ENCODE measurements at regions not wholly inside any gene's neighbourhood (a gene's known extent, or its start where the extent isn't known, plus 50 kb on each side); places are given as distances from the start of the nearest gene placed in this dataset.

GRCh38 chr6:40885139-40885774 is 153.8 kb downstream of the UNC5CL start:
- no peak for TF ChIP-seq CTCF (IDR thresholded peaks at IDR 0.05)
- H3K27ac ChIP-seq = no peak overlapping the region
- intact Hi-C loops (cut with DNase I) = no loop called here
- H3K36me3 ChIP-seq = no peaks in the 10 kb centered on the region
- H3K4me3 ChIP-seq = no peak overlapping the region
- H3K4me1 ChIP-seq = no peaks in the 10 kb centered on the region
- H3K27me3 ChIP-seq = no peaks in the 10 kb centered on the region
- DNase-seq (no peak), ATAC-seq (no peak)
- H3K9me3 ChIP-seq = no peaks in the 10 kb centered on the region

- ATAC-seq = no peak
Observed at GRCh38 chr6:40882323-40882997, 156.6 kb downstream of the UNC5CL start.

GRCh38 chr6:40881501-40881900 is 157.5 kb downstream of the UNC5CL start:
- ATAC-seq (no peak), DNase-seq (no peak)
- H3K4me1 ChIP-seq = no peaks in the 10 kb centered on the region
- H3K4me3 ChIP-seq = no peak overlapping the region
- TF ChIP-seq CTCF (IDR thresholded peaks at IDR 0.05) = no peak
- no peaks in the 10 kb centered on the region for H3K27me3 ChIP-seq
- intact Hi-C loops (cut with DNase I) = no loop called here
- no peaks in the 10 kb centered on the region for H3K36me3 ChIP-seq
- peaks cover 0 to 4% of the 10 kb centered on the region in 2 donors for H3K9me3 ChIP-seq
- no peak overlapping the region for H3K27ac ChIP-seq

More at GRCh38 chr6:40882323-40882997, 156.6 kb downstream of the UNC5CL start:
- DNase-seq = no peak
- peaks cover 0 to 4% of the 10 kb centered on the region in 2 donors for H3K9me3 ChIP-seq
- no peaks in the 10 kb centered on the region for H3K4me1 ChIP-seq
- no peaks in the 10 kb centered on the region for H3K36me3 ChIP-seq
- no peaks in the 10 kb centered on the region for H3K27me3 ChIP-seq
- no peak overlapping the region for H3K27ac ChIP-seq
- H3K4me3 ChIP-seq = no peak overlapping the region
- TF ChIP-seq CTCF (IDR thresholded peaks at IDR 0.05) = no peak
- intact Hi-C loops (cut with DNase I) = no loop called here

- ATAC-seq (no peak), DNase-seq (no peak)
- H3K27ac ChIP-seq = no peak overlapping the region
- peaks cover 0 to 4% of the 10 kb centered on the region in 2 donors for H3K9me3 ChIP-seq
- TF ChIP-seq CTCF (IDR thresholded peaks at IDR 0.05) = no peak
- intact Hi-C loops (cut with DNase I) = no loop called here
- H3K4me1 ChIP-seq = no peaks in the 10 kb centered on the region
- H3K36me3 ChIP-seq = no peaks in the 10 kb centered on the region
- no peaks in the 10 kb centered on the region for H3K27me3 ChIP-seq
- no peak overlapping the region for H3K4me3 ChIP-seq
Observed at GRCh38 chr6:40880906-40881305, 158.1 kb downstream of the UNC5CL start.

GRCh38 chr6:40879169-40879568 is 159.9 kb downstream of the UNC5CL start:
- no peak for ATAC-seq
- H3K4me1 ChIP-seq = no peaks in the 10 kb centered on the region

More at GRCh38 chr6:40879169-40879568, 159.9 kb downstream of the UNC5CL start:
- no peak for TF ChIP-seq CTCF (IDR thresholded peaks at IDR 0.05)
- intact Hi-C loops (cut with DNase I) = no loop called here
- Histone ChIP-seq H3K27ac (no peak overlapping the region), H3K36me3 (no peaks in the 10 kb centered on the region), H3K4me3 (no peak overlapping the region), H3K27me3 (no peaks in the 10 kb centered on the region), H3K9me3 (peaks cover 0 to 4% of the 10 kb centered on the region in 2 donors)
- no peak for DNase-seq
